ENCODE measurements at regions not wholly inside any gene's neighbourhood (a gene's known extent, or its start where the extent isn't known, plus 50 kb on each side); places are given as distances from the start of the nearest gene placed in this dataset.

- TF ChIP-seq, protein P1, sequence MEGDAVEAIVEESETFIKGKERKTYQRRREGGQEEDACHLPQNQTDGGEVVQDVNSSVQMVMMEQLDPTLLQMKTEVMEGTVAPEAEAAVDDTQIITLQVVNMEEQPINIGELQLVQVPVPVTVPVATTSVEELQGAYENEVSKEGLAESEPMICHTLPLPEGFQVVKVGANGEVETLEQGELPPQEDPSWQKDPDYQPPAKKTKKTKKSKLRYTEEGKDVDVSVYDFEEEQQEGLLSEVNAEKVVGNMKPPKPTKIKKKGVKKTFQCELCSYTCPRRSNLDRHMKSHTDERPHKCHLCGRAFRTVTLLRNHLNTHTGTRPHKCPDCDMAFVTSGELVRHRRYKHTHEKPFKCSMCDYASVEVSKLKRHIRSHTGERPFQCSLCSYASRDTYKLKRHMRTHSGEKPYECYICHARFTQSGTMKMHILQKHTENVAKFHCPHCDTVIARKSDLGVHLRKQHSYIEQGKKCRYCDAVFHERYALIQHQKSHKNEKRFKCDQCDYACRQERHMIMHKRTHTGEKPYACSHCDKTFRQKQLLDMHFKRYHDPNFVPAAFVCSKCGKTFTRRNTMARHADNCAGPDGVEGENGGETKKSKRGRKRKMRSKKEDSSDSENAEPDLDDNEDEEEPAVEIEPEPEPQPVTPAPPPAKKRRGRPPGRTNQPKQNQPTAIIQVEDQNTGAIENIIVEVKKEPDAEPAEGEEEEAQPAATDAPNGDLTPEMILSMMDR (IDR thresholded peaks at IDR 0.05; ENCODE audit: poor library complexity), result no peak
- TF ChIP-seq EZH2phosphoT487 (IDR thresholded peaks at IDR 0.05; ENCODE audit: low read depth, severe bottlenecking, unreplicated experiment), result no peak
- TF ChIP-seq EZH2 (IDR thresholded peaks at IDR 0.05; ENCODE audit: borderline replicate concordance), result no peak
Observed at GRCh38 chr4:147034372-147034771, 88.7 kb upstream of the TTC29 start.
